Esophagus muscularis mucosa (tissue), 3 donors: ENCODE measurements at regions not wholly inside any gene's neighbourhood (a gene's known extent, or its start where the extent isn't known, plus 50 kb on each side); places are given as distances from the start of the nearest gene placed in this dataset.

Source experiments
- POLR2A ChIP-seq: fragments of 450-650 bp; IDR thresholded peaks from one replicate; pipeline ENCODE4 v1.6.1; 2017; ENCODE audit warnings: antibody characterized with exemption, moderate library complexity, mild to moderate bottlenecking, low read depth
- TF ChIP-seq, protein P1 (sequence below), 3 experiments: fragments of 200-600 bp in 2 of 3; fragments of 450-650 bp in 1 of 3; sonication (generic) in 2 of 3; IDR thresholded peaks; one replicate each; pipeline ENCODE4 v1.5.1; 2017 to 2019; ENCODE audit warnings: antibody characterized with exemption in 3 of 3, mild to moderate bottlenecking in 2 of 3, moderate library complexity in 1 of 3

DNA sequence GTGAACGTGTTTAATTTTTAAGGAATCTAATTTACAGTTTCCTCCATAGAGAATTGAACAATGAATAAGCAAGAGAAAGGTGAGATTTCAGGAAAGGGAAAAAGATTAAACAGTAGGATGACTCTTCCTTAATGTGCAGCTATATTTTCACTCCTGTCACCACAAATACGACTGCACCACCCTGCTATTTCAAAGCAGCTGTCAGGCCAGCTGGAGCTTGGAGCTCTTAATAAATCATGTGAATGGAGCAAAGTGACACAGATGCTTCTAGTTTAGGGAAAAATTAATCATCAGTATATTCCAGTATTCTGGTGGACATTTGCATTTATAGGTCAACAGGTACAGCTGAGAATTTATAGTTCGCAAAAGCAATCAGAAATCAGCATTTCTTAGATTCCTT lies 56.5 kb upstream of the PKIB start:
- TF ChIP-seq POLR2A: no peak
- TF ChIP-seq, protein P1, sequence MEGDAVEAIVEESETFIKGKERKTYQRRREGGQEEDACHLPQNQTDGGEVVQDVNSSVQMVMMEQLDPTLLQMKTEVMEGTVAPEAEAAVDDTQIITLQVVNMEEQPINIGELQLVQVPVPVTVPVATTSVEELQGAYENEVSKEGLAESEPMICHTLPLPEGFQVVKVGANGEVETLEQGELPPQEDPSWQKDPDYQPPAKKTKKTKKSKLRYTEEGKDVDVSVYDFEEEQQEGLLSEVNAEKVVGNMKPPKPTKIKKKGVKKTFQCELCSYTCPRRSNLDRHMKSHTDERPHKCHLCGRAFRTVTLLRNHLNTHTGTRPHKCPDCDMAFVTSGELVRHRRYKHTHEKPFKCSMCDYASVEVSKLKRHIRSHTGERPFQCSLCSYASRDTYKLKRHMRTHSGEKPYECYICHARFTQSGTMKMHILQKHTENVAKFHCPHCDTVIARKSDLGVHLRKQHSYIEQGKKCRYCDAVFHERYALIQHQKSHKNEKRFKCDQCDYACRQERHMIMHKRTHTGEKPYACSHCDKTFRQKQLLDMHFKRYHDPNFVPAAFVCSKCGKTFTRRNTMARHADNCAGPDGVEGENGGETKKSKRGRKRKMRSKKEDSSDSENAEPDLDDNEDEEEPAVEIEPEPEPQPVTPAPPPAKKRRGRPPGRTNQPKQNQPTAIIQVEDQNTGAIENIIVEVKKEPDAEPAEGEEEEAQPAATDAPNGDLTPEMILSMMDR (IDR thresholded peaks at IDR 0.05): no peak
